HG02885 (cell line): ENCODE measurements at regions not wholly inside any gene's neighbourhood (a gene's known extent, or its start where the extent isn't known, plus 50 kb on each side); places are given as distances from the start of the nearest gene placed in this dataset.
"Not testable (repeated sequence)": the region's sequence is repeated elsewhere in the genome, so short reads cannot be mapped to it uniquely, and the experiment has no call there.

Experiments used
- ATAC-seq: cut with Tn5 transposase; IDR thresholded peaks from one replicate; pipeline ENCODE4 v1.9.1; 2021; ENCODE audit warnings: mild to moderate bottlenecking; ENCODE audit not compliant: unreplicated experiment, poor library complexity

GRCh38 chr15:32536507-32537172, 56.6 kb upstream of the GOLGA8N start:
- ATAC-seq, result peak; percentile 88

- ATAC-seq, result peak; percentile 48
Observed at GRCh38 chr15:32536057-32536493, 57.2 kb upstream of the GOLGA8N start.

GRCh38 chr15:32535150-32535898, 57.9 kb upstream of the GOLGA8N start:
- peak; percentile 39 for ATAC-seq

DNA sequence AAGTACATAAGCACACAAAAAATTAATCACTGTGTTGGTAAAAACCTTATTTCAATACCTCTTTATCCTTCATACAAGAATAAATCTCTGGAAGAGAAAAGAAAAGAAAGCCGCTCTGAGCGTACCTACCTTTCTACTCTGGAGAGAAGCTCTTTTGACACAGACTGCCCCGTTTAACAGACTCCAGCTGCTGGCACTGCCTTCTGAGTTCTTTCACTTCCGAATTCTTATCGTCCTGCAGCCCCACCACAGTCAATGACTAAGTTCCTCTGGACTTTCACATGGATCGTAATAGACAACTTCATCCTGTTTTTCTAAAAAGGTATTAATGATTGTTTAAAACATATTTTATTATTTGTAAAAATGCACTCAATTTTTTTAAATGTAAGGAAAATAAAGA, 67.5 kb upstream of the GOLGA8O start:
- ATAC-seq, result not testable (repeated sequence)

DNA sequence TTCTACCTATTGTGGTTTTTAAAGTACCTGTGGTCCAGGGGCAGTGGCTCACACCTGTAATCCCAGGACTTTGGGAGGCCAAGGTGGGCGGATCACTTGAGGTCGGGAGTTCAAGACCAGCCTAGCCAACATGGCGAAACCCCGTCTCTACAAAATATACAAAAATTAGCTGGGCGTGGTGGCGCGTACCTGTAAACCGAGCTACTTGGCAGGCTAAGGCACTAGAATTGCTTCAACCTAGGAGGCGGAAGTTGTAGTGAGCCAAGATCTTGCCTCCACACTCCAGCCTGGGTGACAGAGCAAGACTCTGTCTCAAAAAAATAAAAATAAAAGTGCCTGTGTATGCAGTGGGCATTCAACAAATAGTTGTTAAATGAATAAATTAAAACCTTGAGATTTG, 67.0 kb upstream of the GOLGA8O start:
- not testable (repeated sequence) for ATAC-seq

DNA sequence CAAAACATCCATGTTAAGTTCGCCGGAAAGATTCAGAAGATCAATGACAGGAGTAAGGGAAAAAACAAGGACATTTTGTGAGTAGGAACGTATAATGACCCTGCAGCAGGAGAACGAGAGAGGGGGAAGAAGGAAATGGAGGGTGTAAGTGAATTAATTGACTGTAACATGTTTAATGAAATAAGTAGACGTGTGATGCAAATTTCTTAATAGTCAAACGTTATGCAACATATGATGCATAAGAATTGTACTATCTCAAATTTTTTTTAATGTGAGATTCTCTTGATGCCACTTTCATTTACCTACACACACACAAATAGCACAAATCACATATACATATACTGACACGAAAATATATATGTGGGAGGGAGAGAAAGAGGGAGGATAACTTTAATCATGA, 63.5 kb upstream of the GOLGA8O start:
- ATAC-seq, result not testable (repeated sequence)

- ATAC-seq, result not testable (repeated sequence)
Observed at GRCh38 chr15:32518013-32518412, 62.6 kb upstream of the GOLGA8O start.

DNA sequence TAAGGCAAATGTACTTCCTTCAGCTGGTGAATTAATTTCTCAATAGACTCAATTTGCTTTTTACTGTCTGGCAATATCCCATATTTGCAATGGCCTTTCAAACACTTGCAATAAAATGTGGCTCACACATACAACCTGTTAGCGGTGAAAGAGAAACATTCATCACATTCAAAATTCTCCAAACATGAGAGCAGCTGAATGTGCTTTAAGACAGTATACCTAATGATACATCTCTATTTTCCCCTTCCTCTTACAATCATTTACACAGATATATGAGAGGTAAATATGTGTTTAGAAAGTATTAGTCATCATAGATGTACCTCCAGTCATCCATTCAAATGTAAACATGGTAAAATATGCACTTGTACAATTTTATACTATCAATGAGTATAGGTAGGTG, 61.5 kb upstream of the GOLGA8O start:
- ATAC-seq, result not testable (repeated sequence)

- ATAC-seq, result not testable (repeated sequence)
Observed at GRCh38 chr15:32513378-32513777, 57.9 kb upstream of the GOLGA8O start.

GRCh38 chr15:32510027-32510426, 54.6 kb upstream of the GOLGA8O start:
- not testable (repeated sequence) for ATAC-seq

DNA sequence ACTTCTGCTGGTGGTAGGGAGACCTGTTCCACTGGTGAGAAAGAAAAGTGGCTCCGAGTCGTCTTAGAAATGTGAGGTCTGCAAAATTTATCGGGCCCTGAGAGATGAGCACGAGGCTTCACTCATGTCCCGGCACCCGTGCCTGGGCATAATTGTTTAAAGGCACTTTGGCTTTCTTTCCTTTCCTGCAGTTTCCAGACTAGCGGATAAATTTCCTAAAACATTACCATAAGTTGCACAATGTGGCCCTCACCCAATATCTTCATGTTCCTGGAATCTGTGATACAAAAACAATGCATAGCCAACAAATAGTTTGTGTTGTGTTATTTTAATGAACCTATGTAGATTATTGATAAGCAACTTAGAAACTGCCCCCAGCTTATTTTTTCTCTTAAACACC, 52.6 kb upstream of the GOLGA8O start:
- ATAC-seq, result not testable (repeated sequence)

GRCh38 chr15:32506787-32507186, 51.4 kb upstream of the GOLGA8O start:
- not testable (repeated sequence) for ATAC-seq

DNA sequence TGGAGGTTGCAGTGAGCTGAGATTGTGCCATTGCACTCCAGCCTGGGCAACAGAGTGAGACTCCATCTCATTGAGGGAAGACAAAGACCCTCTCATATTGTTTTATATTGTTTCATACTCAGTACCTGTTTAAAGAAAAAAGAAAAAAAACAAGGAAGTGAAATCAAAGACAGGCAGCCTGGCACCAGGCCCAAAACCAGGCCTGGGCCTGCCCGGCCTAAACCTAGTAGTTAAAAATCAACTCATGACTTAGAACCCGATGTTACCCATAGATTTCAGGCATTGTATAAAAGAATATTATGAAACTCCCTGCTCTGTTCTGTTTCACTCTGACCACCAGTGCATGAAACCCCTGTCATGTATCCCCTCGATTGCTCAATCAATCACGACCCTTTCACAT, 50.2 kb upstream of the GOLGA8O start:
- ATAC-seq, result not testable (repeated sequence)
